ENCODE measurements at regions not wholly inside any gene's neighbourhood (a gene's known extent, or its start where the extent isn't known, plus 50 kb on each side); places are given as distances from the start of the nearest gene placed in this dataset.

- no peak for TF ChIP-seq POLR2A (IDR thresholded peaks at IDR 0.05; ENCODE audit: low read depth, low read length)
- TF ChIP-seq TAF1 (IDR thresholded peaks at IDR 0.05; ENCODE audit: low read depth, low read length): no peak
- TF ChIP-seq PAX5 (IDR thresholded peaks at IDR 0.05; ENCODE audit: insufficient read depth, low read length, severe bottlenecking): no peak
- no peak for TF ChIP-seq POLR2AphosphoS5 (IDR thresholded peaks at IDR 0.05; ENCODE audit: low read depth, low read length)
Observed at GRCh38 chr3:17820704-17821103, 78.3 kb upstream of the TBC1D5 start.

Data from GM12891 (cell line).